ENCODE measurements at regions not wholly inside any gene's neighbourhood (a gene's known extent, or its start where the extent isn't known, plus 50 kb on each side); places are given as distances from the start of the nearest gene placed in this dataset.
"Not testable (repeated sequence)": the region's sequence is repeated elsewhere in the genome, so short reads cannot be mapped to it uniquely, and the experiment has no call there.

- TF ChIP-seq RCOR1 (IDR thresholded peaks at IDR 0.05; ENCODE audit: borderline replicate concordance in 1 of 2, low read depth in 2 of 2, low read length in 2 of 2); BMI1 (IDR thresholded peaks at IDR 0.05; ENCODE audit: low read length): not testable (repeated sequence)
- TF ChIP-seq, protein P1, sequence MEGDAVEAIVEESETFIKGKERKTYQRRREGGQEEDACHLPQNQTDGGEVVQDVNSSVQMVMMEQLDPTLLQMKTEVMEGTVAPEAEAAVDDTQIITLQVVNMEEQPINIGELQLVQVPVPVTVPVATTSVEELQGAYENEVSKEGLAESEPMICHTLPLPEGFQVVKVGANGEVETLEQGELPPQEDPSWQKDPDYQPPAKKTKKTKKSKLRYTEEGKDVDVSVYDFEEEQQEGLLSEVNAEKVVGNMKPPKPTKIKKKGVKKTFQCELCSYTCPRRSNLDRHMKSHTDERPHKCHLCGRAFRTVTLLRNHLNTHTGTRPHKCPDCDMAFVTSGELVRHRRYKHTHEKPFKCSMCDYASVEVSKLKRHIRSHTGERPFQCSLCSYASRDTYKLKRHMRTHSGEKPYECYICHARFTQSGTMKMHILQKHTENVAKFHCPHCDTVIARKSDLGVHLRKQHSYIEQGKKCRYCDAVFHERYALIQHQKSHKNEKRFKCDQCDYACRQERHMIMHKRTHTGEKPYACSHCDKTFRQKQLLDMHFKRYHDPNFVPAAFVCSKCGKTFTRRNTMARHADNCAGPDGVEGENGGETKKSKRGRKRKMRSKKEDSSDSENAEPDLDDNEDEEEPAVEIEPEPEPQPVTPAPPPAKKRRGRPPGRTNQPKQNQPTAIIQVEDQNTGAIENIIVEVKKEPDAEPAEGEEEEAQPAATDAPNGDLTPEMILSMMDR (IDR thresholded peaks at IDR 0.05 in 2 of 3, conservative IDR thresholded peaks at IDR 0.05 in 1 of 3; ENCODE audit: insufficient read depth in 2 of 3, low read depth in 1 of 3, low read length in 3 of 3) = not testable (repeated sequence)
Measured at GRCh38 chr1:234808459-234808858, 198.5 kb upstream of the IRF2BP2 start.

Data from K562 (cell line).